ENCODE measurements at regions not wholly inside any gene's neighbourhood (a gene's known extent, or its start where the extent isn't known, plus 50 kb on each side); places are given as distances from the start of the nearest gene placed in this dataset.
A peak's percentile ranks its signal among the peaks of the same experiment; 100 is the strongest.

GRCh38 chr12:131497966-131498365 is 212.9 kb upstream of the SFSWAP start:
- intact Hi-C loops (cut with DNase I), result no loop called here
- Histone ChIP-seq H3K27ac (no peak overlapping the region), H3K4me1 (no peaks in the 10 kb centered on the region), H3K36me3 (no peaks in the 10 kb centered on the region), H3K9me3 (no peaks in the 10 kb centered on the region), H3K4me3 (no peak overlapping the region), H3K27me3 (no peaks in the 10 kb centered on the region)
- ATAC-seq (no peak), DNase-seq (no peak)
- no peak for TF ChIP-seq CTCF (IDR thresholded peaks at IDR 0.05)

GRCh38 chr12:131499160-131499863 is 211.6 kb upstream of the SFSWAP start:
- DNase-seq (no peak), ATAC-seq (peak; percentile 56)

GRCh38 chr12:131499864-131500190 is 211.1 kb upstream of the SFSWAP start:
- Histone ChIP-seq H3K4me3 (no peak overlapping the region), H3K4me1 (no peaks in the 10 kb centered on the region), H3K9me3 (no peaks in the 10 kb centered on the region), H3K27me3 (no peaks in the 10 kb centered on the region), H3K36me3 (no peaks in the 10 kb centered on the region), H3K27ac (no peak overlapping the region)
- intact Hi-C loops (cut with DNase I), result no loop called here
- TF ChIP-seq CTCF (IDR thresholded peaks at IDR 0.05), result no peak
- DNase-seq (no peak), ATAC-seq (no peak)

More at GRCh38 chr12:131499160-131499863, 211.6 kb upstream of the SFSWAP start:
- H3K4me3 ChIP-seq, result no peak overlapping the region
- no peak for TF ChIP-seq CTCF (IDR thresholded peaks at IDR 0.05)
- H3K27me3 ChIP-seq, result no peaks in the 10 kb centered on the region
- intact Hi-C loops (cut with DNase I), result no loop called here
- H3K36me3 ChIP-seq, result no peaks in the 10 kb centered on the region
- no peaks in the 10 kb centered on the region for H3K9me3 ChIP-seq
- H3K4me1 ChIP-seq, result no peaks in the 10 kb centered on the region
- no peak overlapping the region for H3K27ac ChIP-seq

GRCh38 chr12:131500564-131500963 is 210.3 kb upstream of the SFSWAP start:
- intact Hi-C loops (cut with DNase I), result no loop called here
- ATAC-seq, result no peak
- H3K9me3 ChIP-seq, result no peaks in the 10 kb centered on the region
- no peak for DNase-seq
- H3K27ac ChIP-seq, result no peak overlapping the region
- no peak overlapping the region for H3K4me3 ChIP-seq
- no peak for TF ChIP-seq CTCF (IDR thresholded peaks at IDR 0.05)
- H3K27me3 ChIP-seq, result no peaks in the 10 kb centered on the region
- no peaks in the 10 kb centered on the region for H3K4me1 ChIP-seq
- H3K36me3 ChIP-seq, result no peaks in the 10 kb centered on the region

GRCh38 chr12:131505561-131505960 is 205.3 kb upstream of the SFSWAP start:
- ATAC-seq, result no peak
- no peak for TF ChIP-seq CTCF (IDR thresholded peaks at IDR 0.05)
- intact Hi-C loops (cut with DNase I), result no loop called here
- Histone ChIP-seq H3K4me3 (no peak overlapping the region), H3K27ac (no peak overlapping the region), H3K36me3 (no peaks in the 10 kb centered on the region), H3K27me3 (no peaks in the 10 kb centered on the region), H3K4me1 (no peaks in the 10 kb centered on the region), H3K9me3 (no peaks in the 10 kb centered on the region)
- DNase-seq, result no peak

GRCh38 chr12:131506426-131506825 is 204.5 kb upstream of the SFSWAP start:
- no peak for TF ChIP-seq CTCF (IDR thresholded peaks at IDR 0.05)
- no peaks in the 10 kb centered on the region for H3K27me3 ChIP-seq
- no peaks in the 10 kb centered on the region for H3K36me3 ChIP-seq
- H3K27ac ChIP-seq, result no peak overlapping the region
- H3K4me3 ChIP-seq, result no peak overlapping the region
- DNase-seq (no peak), ATAC-seq (no peak)
- H3K9me3 ChIP-seq, result no peaks in the 10 kb centered on the region
- no peaks in the 10 kb centered on the region for H3K4me1 ChIP-seq
- intact Hi-C loops (cut with DNase I), result no loop called here
